DMS114 treated with DMSO at 0.1 percent for 48 hours (cell line): ENCODE measurements at regions not wholly inside any gene's neighbourhood (a gene's known extent, or its start where the extent isn't known, plus 50 kb on each side); places are given as distances from the start of the nearest gene placed in this dataset.

Experiments
- DNase-seq: peaks from one replicate; lab custom pipeline; 2025; ENCODE audit not compliant: unreplicated experiment; lab: John Stamatoyannopoulos, UW

DNA sequence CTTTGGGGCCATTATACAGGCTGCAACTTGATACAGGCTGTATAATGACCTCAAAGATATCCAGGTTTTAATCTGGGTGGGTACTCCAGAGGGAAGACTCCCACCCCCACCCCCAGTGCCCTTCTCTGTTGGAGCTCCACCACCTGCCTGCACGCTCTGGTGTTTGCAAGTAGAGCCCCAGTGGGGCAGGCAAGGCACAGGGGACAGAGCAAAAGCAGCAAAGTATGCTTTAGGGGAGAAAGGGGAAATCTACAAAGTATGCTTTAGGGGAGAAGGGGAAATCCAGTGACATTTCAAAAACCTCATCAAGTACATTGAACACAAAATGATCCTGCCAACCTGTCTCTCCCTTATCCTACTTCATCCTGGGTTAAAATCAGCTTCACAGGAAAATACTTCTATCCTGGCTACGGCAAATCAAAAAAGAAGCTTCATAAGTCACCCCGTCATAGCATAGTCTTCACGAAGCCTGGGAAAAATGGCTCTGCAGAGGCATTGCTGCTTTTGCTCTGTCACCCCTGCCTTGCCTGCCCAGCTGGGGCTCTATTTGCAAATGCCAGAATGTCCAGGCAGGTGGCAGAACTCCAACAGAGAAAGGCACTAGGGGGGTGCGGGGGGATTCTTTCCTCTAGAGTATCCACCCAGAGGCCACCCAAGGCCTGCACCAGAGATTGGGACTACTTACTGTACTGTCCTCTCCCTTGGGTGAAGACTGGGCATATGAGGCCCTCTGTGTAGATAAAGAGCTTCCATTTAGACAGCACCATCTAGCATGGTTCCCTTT is 60.9 kb upstream of the ATP11B start:
- no peak for DNase-seq

DNA sequence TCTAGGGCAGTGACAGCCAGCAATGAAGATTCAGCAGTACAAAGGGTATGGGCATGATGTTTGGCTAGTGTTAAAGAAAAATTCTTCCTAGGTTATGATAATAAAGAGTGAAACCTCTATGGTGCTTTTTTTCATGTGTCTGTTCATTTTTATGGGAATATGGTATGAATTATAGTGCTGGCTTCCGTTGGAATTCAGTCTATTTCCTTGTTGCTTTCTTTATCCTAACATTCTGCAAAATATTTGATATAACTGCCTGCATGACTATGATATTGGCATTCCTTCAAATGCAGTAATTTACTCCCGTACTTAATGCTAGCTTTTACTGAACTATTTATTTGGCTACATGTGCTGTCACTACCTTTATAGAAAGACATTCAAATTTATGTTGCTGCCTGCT is 57.6 kb upstream of the ATP11B start:
- no peak for DNase-seq

DNA sequence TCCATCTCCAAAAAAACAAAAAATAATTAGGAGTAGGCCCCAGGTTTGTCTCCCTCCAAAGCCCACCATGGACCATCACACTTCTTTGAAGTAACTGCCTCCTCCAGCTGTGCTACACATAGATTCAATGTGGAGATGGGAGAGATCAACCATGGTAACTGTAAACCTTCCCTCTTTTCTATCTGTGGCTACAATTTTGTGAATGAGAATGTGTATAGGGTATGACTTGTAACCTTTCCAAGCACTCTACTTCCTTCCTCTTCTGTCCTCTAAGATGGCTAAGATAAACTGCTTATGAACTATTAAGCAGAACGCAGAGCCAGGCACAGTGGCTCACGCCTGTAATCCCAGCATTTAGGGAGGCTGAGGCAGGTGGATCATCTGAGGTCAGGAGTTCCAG is 55.5 kb upstream of the ATP11B start:
- DNase-seq: no peak

DNA sequence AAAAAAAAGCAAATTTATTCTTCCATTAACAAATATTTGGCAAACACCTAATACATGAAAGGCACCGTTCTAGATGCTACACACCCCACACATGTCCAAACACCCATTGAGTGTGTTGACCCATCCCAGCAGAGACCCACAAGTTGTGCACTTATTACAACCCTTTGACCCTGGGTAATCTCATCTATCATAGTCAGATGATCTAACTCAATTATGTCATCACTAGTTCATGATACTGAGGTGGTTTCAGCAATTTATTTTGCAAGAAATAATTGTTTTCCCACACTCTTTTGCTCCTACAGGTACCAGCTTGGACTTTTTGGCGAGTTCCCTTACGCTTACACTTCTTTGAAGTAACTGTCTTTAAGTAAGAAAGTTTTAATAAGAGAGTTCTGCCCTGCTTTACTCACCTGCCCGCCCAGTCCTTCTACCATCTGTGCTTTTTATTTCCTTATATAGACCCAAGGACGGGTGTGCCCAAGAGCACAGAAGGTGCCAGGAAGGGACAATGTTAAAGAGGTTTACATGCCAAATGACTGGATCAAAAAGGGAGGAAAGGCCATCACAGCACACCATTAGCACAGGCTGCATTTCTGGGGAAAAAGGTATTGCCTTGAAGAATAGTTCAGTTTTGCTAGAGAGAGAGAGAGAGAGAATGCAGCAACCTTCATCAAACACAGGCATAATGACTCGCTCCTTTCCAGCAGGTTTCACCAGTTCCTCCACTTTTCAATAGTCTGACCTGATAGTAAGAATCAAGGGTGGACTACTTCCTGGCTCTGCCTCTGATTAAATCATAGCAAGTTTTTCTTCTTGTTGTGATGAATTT is 54.5 kb upstream of the ATP11B start:
- no peak for DNase-seq

DNA sequence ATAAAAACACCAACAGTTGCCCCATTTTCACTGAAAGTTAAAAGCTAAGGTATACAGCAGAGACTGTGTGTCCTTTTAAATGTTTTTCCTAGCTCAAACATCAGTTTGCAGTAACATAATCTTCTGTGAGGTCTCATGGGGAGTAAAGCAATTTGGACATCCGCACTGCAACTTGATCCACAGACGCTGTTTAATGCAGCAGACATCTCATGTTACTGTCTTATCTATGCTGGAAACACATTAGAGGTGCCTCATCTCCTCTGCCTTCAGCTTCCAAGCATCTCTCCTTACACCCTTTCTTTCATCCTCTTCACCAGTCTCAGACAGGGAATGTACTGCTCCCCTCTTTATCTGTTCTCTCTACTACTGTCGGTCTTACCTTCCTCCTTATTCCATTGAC is 53.7 kb upstream of the ATP11B start:
- DNase-seq: no peak

DNA sequence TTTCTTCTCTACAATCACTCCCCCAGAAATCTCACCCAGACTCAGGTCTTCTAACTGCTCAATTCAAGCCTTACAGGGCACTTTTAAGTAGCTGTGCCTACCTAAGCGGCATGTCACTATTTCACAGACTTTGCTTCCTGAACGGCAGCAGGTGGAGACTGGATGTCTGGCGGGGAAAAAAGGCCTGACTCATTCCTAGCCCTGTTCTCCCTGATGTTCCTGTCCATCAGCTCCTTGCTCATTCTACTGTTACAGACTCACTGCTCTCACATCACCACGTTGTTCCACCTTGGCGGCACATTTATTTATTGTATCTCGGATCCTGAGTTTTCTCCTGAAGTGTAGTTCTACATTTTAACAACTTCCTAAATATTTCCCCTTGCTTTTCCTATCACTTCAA is 52.6 kb upstream of the ATP11B start:
- no peak for DNase-seq

DNA sequence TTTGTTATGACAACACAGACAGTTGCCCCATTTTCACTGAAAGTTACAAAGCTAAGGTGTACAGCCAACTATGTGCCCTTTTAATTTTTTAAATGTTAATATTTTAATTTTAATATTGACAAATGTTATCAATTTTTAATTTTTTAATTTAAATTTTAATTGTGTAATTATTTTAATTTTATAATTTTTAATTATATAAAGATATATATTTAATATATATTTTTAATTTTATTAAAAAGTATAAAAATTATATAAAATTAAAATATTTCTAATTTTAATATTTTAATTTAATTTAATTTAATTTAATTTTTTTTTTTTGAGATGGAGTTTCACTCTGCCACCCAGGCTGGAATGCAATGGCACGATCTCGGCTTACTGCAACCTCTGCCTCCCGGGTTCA is 52.1 kb upstream of the ATP11B start:
- no peak for DNase-seq
